IMR-90 (cell line): ENCODE measurements at regions not wholly inside any gene's neighbourhood (a gene's known extent, or its start where the extent isn't known, plus 50 kb on each side); places are given as distances from the start of the nearest gene placed in this dataset.

Experiments used
- ATAC-seq: fragments of 200-7000 bp; cut with Tn5 transposase; 2 replicates; pipeline ENCODE4 v1.9.1; 2020; ENCODE audit warnings: low read depth, mild to moderate bottlenecking, moderate library complexity
- BruUV-seq: library from RNA; stranded (reverse); fragments of 400-500 nt; replicated peaks from 2 replicates; lab custom pipeline; 2021; lab: Mats Ljungman, UMichigan
- CTCF ChIA-PET: fragments of 300-600 bp; formaldehyde crosslinking; extraction: SDS; loops from one replicate; lab custom pipeline; 2021; ENCODE audit warnings: antibody characterized with exemption; lab: Yijun Ruan, JAX
- POLR2A ChIA-PET: fragments of 300-600 bp; sonication (Branson Sonifier 250); formaldehyde crosslinking; loops from one replicate; lab custom pipeline; 2022; ENCODE audit warnings: antibody characterized with exemption; ENCODE audit not compliant: unreplicated experiment; lab: Charles Lee
- DNase-seq: peaks from one replicate; pipeline ENCODE4 v3.0.0; 2013
- H2AFZ ChIP-seq: replicated peaks from 2 replicates; pipeline ENCODE3; 2013; ENCODE audit warnings: low read length, mild to moderate bottlenecking; ENCODE audit not compliant: poor library complexity
- H2AK5ac ChIP-seq: 2 replicates; pipeline ENCODE4 v1.6.1; 2013; ENCODE audit warnings: low read depth, low read length, inconsistent platforms
- H2AK9ac ChIP-seq: replicated peaks from 2 replicates; pipeline ENCODE3; 2013; ENCODE audit warnings: mild to moderate bottlenecking, low read depth, low read length, moderate library complexity; ENCODE audit not compliant: poor library complexity
- H2BK120ac ChIP-seq: 2 replicates; pipeline ENCODE4 v1.6.1; 2013; ENCODE audit warnings: low read depth, low read length, inconsistent platforms
- H2BK15ac ChIP-seq: 3 replicates; pipeline ENCODE4 v1.6.1; 2013; ENCODE audit warnings: low read depth, low read length, inconsistent platforms
- H2BK20ac ChIP-seq: 2 replicates; pipeline ENCODE4 v1.6.1; 2013; ENCODE audit warnings: low read depth, mild to moderate bottlenecking, inconsistent platforms, low read length, moderate library complexity
- H2BK5ac ChIP-seq: 2 replicates; pipeline ENCODE4 v1.6.1; 2013; ENCODE audit warnings: mild to moderate bottlenecking, low read depth, low read length, inconsistent platforms; ENCODE audit not compliant: poor library complexity, severe bottlenecking
- H3K14ac ChIP-seq: replicated peaks from 2 replicates; pipeline ENCODE4 v1.6.1; 2013; ENCODE audit warnings: low read depth, low read length, inconsistent platforms
- H3K18ac ChIP-seq: 2 replicates; pipeline ENCODE4 v1.6.1; 2013; ENCODE audit warnings: low read depth, low read length, control low read depth
- H3K23ac ChIP-seq: 2 replicates; pipeline ENCODE4 v1.6.1; 2013; ENCODE audit warnings: low read depth, low read length, inconsistent platforms
- H3K27ac ChIP-seq: 2 replicates; pipeline ENCODE4 v1.5.1; 2013; ENCODE audit warnings: mild to moderate bottlenecking, control low read depth, low read length; ENCODE audit not compliant: insufficient read depth
- H3K27me3 ChIP-seq: 2 replicates; pipeline ENCODE4 v1.6.1; 2013; ENCODE audit warnings: low read length; ENCODE audit not compliant: control insufficient read depth, insufficient read depth
- H3K36me3 ChIP-seq: 2 replicates; pipeline ENCODE4 v1.6.1; 2013; ENCODE audit warnings: low read length, mixed read lengths; ENCODE audit not compliant: control insufficient read depth, insufficient read depth
- H3K4ac ChIP-seq: 2 replicates; pipeline ENCODE4 v1.6.1; 2013; ENCODE audit warnings: low read depth, low read length, inconsistent platforms
- H3K4me1 ChIP-seq: 2 replicates; pipeline ENCODE4 v1.6.1; 2013; ENCODE audit warnings: low read length, mixed read lengths; ENCODE audit not compliant: control insufficient read depth, insufficient read depth
- H3K4me2 ChIP-seq: 2 replicates; pipeline ENCODE4 v1.6.1; 2013; ENCODE audit warnings: low read depth, mild to moderate bottlenecking, control low read depth, low read length, moderate library complexity
- H3K4me3 ChIP-seq: 2 replicates; pipeline ENCODE4 v1.5.1; 2013; ENCODE audit warnings: low read depth, mild to moderate bottlenecking, control low read depth, low read length, moderate library complexity; ENCODE audit not compliant: insufficient read depth
- H3K56ac ChIP-seq: 2 replicates; pipeline ENCODE4 v1.6.1; 2013; ENCODE audit warnings: low read length, inconsistent platforms; ENCODE audit not compliant: insufficient read depth; ENCODE audit errors: extremely low read depth
- H3K79me1 ChIP-seq, 2 experiments: 2 replicates each; pipeline ENCODE4 v1.6.1; 2013; ENCODE audit warnings: low read length in 2 of 2, inconsistent platforms in 1 of 2, low read depth in 1 of 2
- H3K9ac ChIP-seq: 2 replicates; pipeline ENCODE4 v1.6.1; 2013; ENCODE audit warnings: low read depth, low read length, control low read depth
- H3K9me1 ChIP-seq: 2 replicates; pipeline ENCODE4 v1.6.1; 2013; ENCODE audit warnings: low read length, inconsistent platforms; ENCODE audit not compliant: insufficient read depth
- H3K9me3 ChIP-seq: 2 replicates; pipeline ENCODE4 v1.6.1; 2013; ENCODE audit warnings: low read length; ENCODE audit not compliant: control insufficient read depth, insufficient read depth
- H4K20me1 ChIP-seq: 2 replicates; pipeline ENCODE4 v1.6.1; 2013; ENCODE audit warnings: low read length, inconsistent platforms; ENCODE audit not compliant: insufficient read depth
- H4K5ac ChIP-seq: 2 replicates; pipeline ENCODE4 v1.6.1; 2013; ENCODE audit warnings: mild to moderate bottlenecking, low read depth, low read length, control low read depth
- H4K8ac ChIP-seq, 2 experiments: 2 replicates each; pipeline ENCODE4 v1.6.1; 2013; ENCODE audit warnings: low read depth in 2 of 2, low read length in 2 of 2, control low read depth in 1 of 2, inconsistent platforms in 1 of 2
- H4K91ac ChIP-seq: 2 replicates; pipeline ENCODE4 v1.6.1; 2013; ENCODE audit warnings: low read depth, low read length, inconsistent platforms; ENCODE audit not compliant: insufficient read depth
- BHLHE40 ChIP-seq: fragments of 150-350 bp; IDR thresholded peaks from 2 replicates; pipeline ENCODE4 v1.6.1; 2016; ENCODE audit warnings: mild to moderate bottlenecking, low read depth, low read length
- CEBPB ChIP-seq: IDR thresholded peaks from 2 replicates; pipeline ENCODE4 v1.6.1; 2012; ENCODE audit warnings: low read depth, low read length, improper control_type of control experiment
- CHD1 ChIP-seq: IDR thresholded peaks from 2 replicates; pipeline ENCODE4 v1.6.1; 2012; ENCODE audit warnings: low read depth, low read length, improper control_type of control experiment
- CTCF ChIP-seq: conservative IDR thresholded peaks from 2 replicates; pipeline ENCODE4 v1.5.1; 2012; ENCODE audit warnings: mild to moderate bottlenecking, low read depth, low read length, improper control_type of control experiment
- ELK1 ChIP-seq: fragments of 150-350 bp; IDR thresholded peaks from 2 replicates; pipeline ENCODE4 v1.6.1; 2016; ENCODE audit warnings: low read depth, mild to moderate bottlenecking, low read length, moderate library complexity, borderline replicate concordance
- FOS ChIP-seq: fragments of 150-350 bp; IDR thresholded peaks from 2 replicates; pipeline ENCODE4 v1.6.1; 2016; ENCODE audit warnings: low read depth, low read length
- MAFK ChIP-seq: IDR thresholded peaks from 2 replicates; pipeline ENCODE4 v1.6.1; 2012; ENCODE audit warnings: low read depth, low read length, improper control_type of control experiment
- MAZ ChIP-seq: IDR thresholded peaks from 2 replicates; pipeline ENCODE4 v1.6.1; 2012; ENCODE audit warnings: low read depth, mild to moderate bottlenecking, low read length, improper control_type of control experiment, moderate library complexity, borderline replicate concordance
- MXI1 ChIP-seq: IDR thresholded peaks from 2 replicates; pipeline ENCODE4 v1.6.1; 2012; ENCODE audit warnings: low read depth, mild to moderate bottlenecking, low read length, moderate library complexity, borderline replicate concordance
- NFE2L2 ChIP-seq: fragments of 150-350 bp; IDR thresholded peaks from 2 replicates; pipeline ENCODE4 v1.6.1; 2016; ENCODE audit warnings: low read depth, mild to moderate bottlenecking, low read length
- POLR2A ChIP-seq: IDR thresholded peaks from 2 replicates; pipeline ENCODE4 v1.6.1; 2012; ENCODE audit warnings: mild to moderate bottlenecking, low read depth, low read length
- RAD21 ChIP-seq: IDR thresholded peaks from 2 replicates; pipeline ENCODE4 v1.6.1; 2012; ENCODE audit warnings: low read length, improper control_type of control experiment
- RCOR1 ChIP-seq: IDR thresholded peaks from 2 replicates; pipeline ENCODE4 v1.6.1; 2012; ENCODE audit warnings: mild to moderate bottlenecking, low read length, improper control_type of control experiment; ENCODE audit not compliant: insufficient replicate concordance
- RFX5 ChIP-seq: IDR thresholded peaks from 2 replicates; pipeline ENCODE4 v1.8.0; 2012; ENCODE audit warnings: low read depth, mild to moderate bottlenecking, low read length, moderate library complexity
- SMC3 ChIP-seq: fragments of 150-350 bp; IDR thresholded peaks from 2 replicates; pipeline ENCODE4 v1.6.1; 2016; ENCODE audit warnings: low read depth, mild to moderate bottlenecking, antibody characterized with exemption, low read length, moderate library complexity
- USF2 ChIP-seq: fragments of 150-350 bp; IDR thresholded peaks from 2 replicates; pipeline ENCODE4 v1.6.1; 2017; ENCODE audit warnings: mild to moderate bottlenecking, antibody characterized with exemption, low read length, low read depth
- WGBS, 2 experiments: methylation state at CpG; one replicate each; pipeline versions ENCODE4 v1.1.5 to v1.1.7; 2013; ENCODE audit warnings: missing lambda C conversion rate in 2 of 2; ENCODE audit not compliant: insufficient read length in 1 of 2; ENCODE audit errors: extremely low coverage in 2 of 2; 5-methylcytosine and 5-hydroxymethylcytosine counted together
- dilution Hi-C: fragments of 300-500 bp; cut with HindIII; formaldehyde crosslinking; loops from one replicate; pipeline ENCODE4 v1.14.3; 2018; ENCODE audit warnings: low sequenced_read_pairs; ENCODE audit not compliant: unreplicated experiment
- in situ Hi-C: fragments of 300-500 bp; cut with MboI; formaldehyde crosslinking; loops from 3 replicates; pipeline ENCODE4 v1.14.3; 2019; ENCODE audit warnings: low sequenced_read_pairs, inconsistent platforms, mixed read lengths
- intact Hi-C: fragments of 100-400 bp; cut with micrococcal nuclease; formaldehyde crosslinking; loops from 2 replicates; pipeline ENCODE4 v1.10.0; 2022

GRCh38 chr6:166689687-166690086 lies 62.6 kb upstream of the RPS6KA2 start:
- WGBS, 2 experiments = 80% methylated on average over 3 of the region's 8 CpGs; no CpG with 5 or more reads in 1 of the 2 experiments
- POLR2A ChIA-PET = no interaction called here
- CTCF ChIA-PET = no interaction called here

More at GRCh38 chr6:166689687-166690086, 62.6 kb upstream of the RPS6KA2 start:
- TF ChIP-seq ELK1 = no peak
- no peak for TF ChIP-seq SMC3
- no peak for TF ChIP-seq USF2
- TF ChIP-seq POLR2A = no peak
- no peak for TF ChIP-seq MXI1
- no peak for TF ChIP-seq CHD1
- TF ChIP-seq MAFK = no peak
- TF ChIP-seq MAZ = no peak
- TF ChIP-seq CTCF = no peak
- no peak for TF ChIP-seq CEBPB
- no peak for TF ChIP-seq NFE2L2
- TF ChIP-seq FOS = no peak
- TF ChIP-seq RFX5 = no peak
- no peak for TF ChIP-seq BHLHE40
- TF ChIP-seq RAD21 = no peak
- no peak for TF ChIP-seq RCOR1
- Histone ChIP-seq H3K9me3 (no peaks in the 10 kb centered on the region), H3K79me1 (no peaks in the 10 kb centered on the region), H4K20me1 (no peaks in the 10 kb centered on the region), H3K36me3 (no peaks in the 10 kb centered on the region), H4K91ac (no peak overlapping the region), H3K27ac (no peak overlapping the region), H3K9me1 (no peaks in the 10 kb centered on the region), H3K23ac (no peak overlapping the region), H2AK5ac (peak overlapping the region; percentile 16; the same call in 1 of the 2 replicates), H3K56ac (no peak overlapping the region), H3K4me1 (peaks cover 6% of the 10 kb centered on the region; the same call in 1 of the 2 replicates), H2AK9ac (no peak overlapping the region), H4K5ac (no peak overlapping the region), H2AFZ (no peak overlapping the region), H3K18ac (no peak overlapping the region), H3K9ac (no peak overlapping the region), H3K27me3 (peaks cover 17% of the 10 kb centered on the region; the same call in 1 of the 2 replicates), H4K8ac (no peak overlapping the region), H2BK120ac (no peak overlapping the region), H2BK15ac (no peak overlapping the region), H2BK5ac (no peak overlapping the region), H3K4me2 (no peak overlapping the region), H3K14ac (no peak overlapping the region), H2BK20ac (no peak overlapping the region), H3K4ac (no peak overlapping the region), H3K4me3 (no peak overlapping the region)
- ATAC-seq = no peak
- dilution Hi-C loops (no loop called here), intact Hi-C loops (no loop called here), in situ Hi-C loops (no loop called here)
- no TSS peak for BruUV-seq
- DNase-seq = no peak
